ENCODE measurements at regions not wholly inside any gene's neighbourhood (a gene's known extent, or its start where the extent isn't known, plus 50 kb on each side); places are given as distances from the start of the nearest gene placed in this dataset.
"Not testable (repeated sequence)": the region's sequence is repeated elsewhere in the genome, so short reads cannot be mapped to it uniquely, and the experiment has no call there.

DNA sequence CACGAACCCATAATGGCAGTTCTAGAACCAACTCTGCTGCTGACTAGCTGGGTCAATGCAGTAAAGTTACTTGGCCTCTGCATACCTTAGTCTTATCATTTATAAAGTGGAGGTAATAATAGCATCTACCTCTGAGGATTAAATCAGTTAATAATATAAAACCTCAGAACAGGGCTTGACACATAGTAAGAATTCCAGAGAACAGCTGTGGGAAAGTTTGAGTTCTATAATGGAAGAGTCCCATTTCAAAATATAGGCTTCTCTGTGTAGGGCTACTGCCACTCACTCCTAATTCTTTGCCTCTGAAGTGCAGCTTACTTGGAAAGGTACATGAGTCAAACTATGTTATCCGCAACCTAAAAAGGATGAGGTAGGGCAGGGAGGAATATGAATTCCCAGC, 269.2 kb upstream of the PRKD1 start:
- H2AFZ ChIP-seq (ENCODE audit: low read length): no peak overlapping the region
- H3K9me2 ChIP-seq (replicated peaks; ENCODE audit: insufficient read depth, low read length): no peaks in the 10 kb centered on the region
- TF ChIP-seq, protein P1, sequence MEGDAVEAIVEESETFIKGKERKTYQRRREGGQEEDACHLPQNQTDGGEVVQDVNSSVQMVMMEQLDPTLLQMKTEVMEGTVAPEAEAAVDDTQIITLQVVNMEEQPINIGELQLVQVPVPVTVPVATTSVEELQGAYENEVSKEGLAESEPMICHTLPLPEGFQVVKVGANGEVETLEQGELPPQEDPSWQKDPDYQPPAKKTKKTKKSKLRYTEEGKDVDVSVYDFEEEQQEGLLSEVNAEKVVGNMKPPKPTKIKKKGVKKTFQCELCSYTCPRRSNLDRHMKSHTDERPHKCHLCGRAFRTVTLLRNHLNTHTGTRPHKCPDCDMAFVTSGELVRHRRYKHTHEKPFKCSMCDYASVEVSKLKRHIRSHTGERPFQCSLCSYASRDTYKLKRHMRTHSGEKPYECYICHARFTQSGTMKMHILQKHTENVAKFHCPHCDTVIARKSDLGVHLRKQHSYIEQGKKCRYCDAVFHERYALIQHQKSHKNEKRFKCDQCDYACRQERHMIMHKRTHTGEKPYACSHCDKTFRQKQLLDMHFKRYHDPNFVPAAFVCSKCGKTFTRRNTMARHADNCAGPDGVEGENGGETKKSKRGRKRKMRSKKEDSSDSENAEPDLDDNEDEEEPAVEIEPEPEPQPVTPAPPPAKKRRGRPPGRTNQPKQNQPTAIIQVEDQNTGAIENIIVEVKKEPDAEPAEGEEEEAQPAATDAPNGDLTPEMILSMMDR (IDR thresholded peaks at IDR 0.05; ENCODE audit: low read length): no peak
- TF ChIP-seq EZH2phosphoT487 (IDR thresholded peaks at IDR 0.05; ENCODE audit: low read length): no peak
- TF ChIP-seq EZH2 (optimal IDR thresholded peaks at IDR 0.05; ENCODE audit: low read depth, low read length): no peak
- no peaks in the 10 kb centered on the region for H3K79me2 ChIP-seq (ENCODE audit: low read length)
- H3K4me3 ChIP-seq (ENCODE audit: low read length): no peak overlapping the region
- H3K36me3 ChIP-seq (replicated peaks; ENCODE audit: insufficient read depth, low read length): no peaks in the 10 kb centered on the region
- H3F3A ChIP-seq (ENCODE audit: insufficient read depth, low read length): no peaks in the 10 kb centered on the region
- H4K20me1 ChIP-seq (ENCODE audit: insufficient read depth, low read length): no peaks in the 10 kb centered on the region
- no peak overlapping the region for H3K27ac ChIP-seq (ENCODE audit: low read length)
- no peaks in the 10 kb centered on the region for H3K4me1 ChIP-seq (ENCODE audit: low read length)
- no peak for DNase-seq
- H3K9me3 ChIP-seq (replicated peaks; ENCODE audit: insufficient read depth, low read length): no peaks in the 10 kb centered on the region
- H3K4me2 ChIP-seq (ENCODE audit: low read depth, low read length): no peak overlapping the region
- H3K9ac ChIP-seq (ENCODE audit: low read length): no peak overlapping the region
- H3K27me3 ChIP-seq (replicated peaks; ENCODE audit: insufficient read depth, low read length): no peaks in the 10 kb centered on the region

- not testable (repeated sequence) for H3F3A ChIP-seq (ENCODE audit: insufficient read depth, low read length); H3K9me2 ChIP-seq (replicated peaks; ENCODE audit: insufficient read depth, low read length); DNase-seq
Measured at GRCh38 chr14:30198720-30199119, 271.1 kb upstream of the PRKD1 start.

DNA sequence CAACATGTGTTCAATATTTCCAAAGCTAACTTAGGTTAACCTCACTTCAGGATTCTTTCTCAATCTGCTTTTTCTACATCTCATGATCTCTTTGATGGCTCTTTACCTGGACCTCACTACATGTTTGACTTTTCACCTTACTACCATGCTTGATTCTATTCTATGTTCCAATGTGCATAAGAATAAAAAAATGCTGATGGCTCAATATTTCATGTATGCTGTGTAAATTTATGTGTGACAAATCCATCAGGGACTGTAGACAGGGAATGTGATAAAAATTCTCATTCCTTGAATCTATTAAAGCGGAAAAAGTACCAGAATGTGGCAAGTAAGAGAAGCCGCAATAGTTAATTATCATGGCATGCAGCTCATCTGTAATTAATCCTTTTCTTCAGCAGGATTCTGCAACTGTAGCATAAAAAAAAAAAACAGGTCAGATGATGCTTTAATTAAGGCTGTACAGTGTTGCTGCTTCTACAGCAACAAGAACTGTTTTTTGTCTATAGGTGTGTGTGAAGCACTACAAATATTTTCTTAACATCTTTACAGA, 276.9 kb upstream of the PRKD1 start:
- no peaks in the 10 kb centered on the region for H3K4me1 ChIP-seq (ENCODE audit: low read length)
- H3F3A ChIP-seq (ENCODE audit: insufficient read depth, low read length): no peaks in the 10 kb centered on the region
- H3K4me2 ChIP-seq (ENCODE audit: low read depth, low read length): no peak overlapping the region
- H3K79me2 ChIP-seq (ENCODE audit: low read length): no peaks in the 10 kb centered on the region
- no peak for TF ChIP-seq EZH2phosphoT487 (IDR thresholded peaks at IDR 0.05; ENCODE audit: low read length)
- TF ChIP-seq, protein P1 (IDR thresholded peaks at IDR 0.05; ENCODE audit: low read length): no peak
- TF ChIP-seq EZH2 (optimal IDR thresholded peaks at IDR 0.05; ENCODE audit: low read depth, low read length): no peak
- H3K27ac ChIP-seq (ENCODE audit: low read length): no peak overlapping the region
- H3K9ac ChIP-seq (ENCODE audit: low read length): no peak overlapping the region
- no peaks in the 10 kb centered on the region for H3K9me2 ChIP-seq (replicated peaks; ENCODE audit: insufficient read depth, low read length)
- H2AFZ ChIP-seq (ENCODE audit: low read length): no peak overlapping the region
- H4K20me1 ChIP-seq (ENCODE audit: insufficient read depth, low read length): no peaks in the 10 kb centered on the region
- no peak overlapping the region for H3K4me3 ChIP-seq (ENCODE audit: low read length)
- H3K36me3 ChIP-seq (replicated peaks; ENCODE audit: insufficient read depth, low read length): no peaks in the 10 kb centered on the region
- H3K27me3 ChIP-seq (replicated peaks; ENCODE audit: insufficient read depth, low read length): no peaks in the 10 kb centered on the region
- no peaks in the 10 kb centered on the region for H3K9me3 ChIP-seq (replicated peaks; ENCODE audit: insufficient read depth, low read length)
- no peak for DNase-seq

More at GRCh38 chr14:30198720-30199119, 271.1 kb upstream of the PRKD1 start:
- not testable (repeated sequence) for H4K20me1 ChIP-seq (ENCODE audit: insufficient read depth, low read length); H2AFZ ChIP-seq (ENCODE audit: low read length); H3K4me1 ChIP-seq (ENCODE audit: low read length); H3K79me2 ChIP-seq (ENCODE audit: low read length); H3K36me3 ChIP-seq (replicated peaks; ENCODE audit: insufficient read depth, low read length); H3K27ac ChIP-seq (ENCODE audit: low read length); H3K9me3 ChIP-seq (replicated peaks; ENCODE audit: insufficient read depth, low read length); H3K4me2 ChIP-seq (ENCODE audit: low read depth, low read length); H3K9ac ChIP-seq (ENCODE audit: low read length); H3K4me3 ChIP-seq (ENCODE audit: low read length); H3K27me3 ChIP-seq (replicated peaks; ENCODE audit: insufficient read depth, low read length)

GRCh38 chr14:30209136-30209535, 281.5 kb upstream of the PRKD1 start:
- Histone ChIP-seq H2AFZ (ENCODE audit: low read length) (no peak overlapping the region), H3K27ac (ENCODE audit: low read length) (no peak overlapping the region)

More at GRCh38 chr14:30209136-30209535, 281.5 kb upstream of the PRKD1 start:
- Histone ChIP-seq H3K27me3 (replicated peaks; ENCODE audit: insufficient read depth, low read length) (no peaks in the 10 kb centered on the region), H4K20me1 (ENCODE audit: insufficient read depth, low read length) (no peaks in the 10 kb centered on the region), H3K4me1 (ENCODE audit: low read length) (no peaks in the 10 kb centered on the region), H3K9ac (ENCODE audit: low read length) (no peak overlapping the region), H3K9me3 (replicated peaks; ENCODE audit: insufficient read depth, low read length) (no peaks in the 10 kb centered on the region), H3K4me3 (ENCODE audit: low read length) (no peak overlapping the region), H3K9me2 (replicated peaks; ENCODE audit: insufficient read depth, low read length) (no peaks in the 10 kb centered on the region), H3K36me3 (replicated peaks; ENCODE audit: insufficient read depth, low read length) (no peaks in the 10 kb centered on the region), H3K79me2 (ENCODE audit: low read length) (no peaks in the 10 kb centered on the region), H3K4me2 (ENCODE audit: low read depth, low read length) (no peak overlapping the region), H3F3A (ENCODE audit: insufficient read depth, low read length) (no peaks in the 10 kb centered on the region)
- DNase-seq: no peak
- TF ChIP-seq EZH2phosphoT487 (IDR thresholded peaks at IDR 0.05; ENCODE audit: low read length) (no peak), EZH2 (optimal IDR thresholded peaks at IDR 0.05; ENCODE audit: low read depth, low read length) (no peak)
